Right lobe of liver (tissue), 6 donors: ENCODE measurements at regions not wholly inside any gene's neighbourhood (a gene's known extent, or its start where the extent isn't known, plus 50 kb on each side); places are given as distances from the start of the nearest gene placed in this dataset.

Source experiments
- ATAC-seq, 4 donors: fragments of 200-7000 bp; cut with Tn5 transposase; one replicate each; pipeline ENCODE4 v1.9.1; 2020; ENCODE audit warnings: mild to moderate bottlenecking in 4 of 4, moderate library complexity in 4 of 4
- DNase-seq, 3 donors: peaks; one replicate each; pipeline ENCODE4 v3.0.0-alpha.2; 2020
- H3K27ac ChIP-seq, 3 donors: fragments of 200-600 bp; one replicate each; pipeline ENCODE4 v1.8.0; 2022
- H3K27me3 ChIP-seq, 2 donors: fragments of 200-600 bp; one replicate each; pipeline ENCODE4 v1.8.0; 2022
- H3K36me3 ChIP-seq, 4 donors: fragments of 200-600 bp; sonication (generic) in 1 of 4; one replicate each; pipeline versions ENCODE4 v1.5.1 to v1.8.0; 2017 to 2022; ENCODE audit warnings: control low read depth in 1 of 4
- H3K4me1 ChIP-seq, 4 donors: fragments of 200-600 bp; sonication (generic) in 1 of 4; one replicate each; pipeline versions ENCODE4 v1.5.1 to v1.8.0; 2017 to 2022; ENCODE audit warnings: control low read depth in 1 of 4
- H3K4me3 ChIP-seq, 3 donors: fragments of 200-600 bp; one replicate each; pipeline ENCODE4 v1.8.0; 2022
- H3K9me3 ChIP-seq, 4 donors: fragments of 200-600 bp; sonication (generic) in 1 of 4; one replicate each; pipeline versions ENCODE4 v1.5.1 to v1.8.0; 2017 to 2022; ENCODE audit warnings: control low read depth in 1 of 4
- CTCF ChIP-seq, 4 donors: fragments of 200-600 bp in 3 of 4; fragments of 450-650 bp in 1 of 4; IDR thresholded peaks; one replicate each; pipeline versions ENCODE4 v1.5.1 to v1.8.0; 2016 to 2022; ENCODE audit warnings: antibody characterized with exemption in 4 of 4, mild to moderate bottlenecking in 2 of 4
- POLR2A ChIP-seq: fragments of 450-650 bp; IDR thresholded peaks from one replicate; pipeline ENCODE4 v1.6.1; 2017; ENCODE audit warnings: antibody characterized with exemption, mild to moderate bottlenecking
- WGBS: methylation state at CpG from one replicate; pipeline ENCODE4 v1.1.6; 2018; ENCODE audit warnings: low coverage, low lambda C conversion rate; ENCODE audit not compliant: insufficient coverage; ENCODE audit errors: missing lambda C conversion rate; 5-methylcytosine and 5-hydroxymethylcytosine counted together
- intact Hi-C, 2 donors: fragments of 100-400 bp; cut with DNase I; formaldehyde crosslinking; loops; one replicate each; pipeline versions ENCODE4 v1.11.2 to v1.14.1; 2022
- donor health status: DM: no; HTN: yes; CAD: no.
- donor health status: DM: no; HTN: no; CAD: no.
- donor health status: DM: no; HTN: no; CAD: no.
- donor health status: DM: no; HTN: yes; CAD: no.
- donor health status: DM: no; HTN: yes; CAD: no.

GRCh38 chr2:48890454-48891131 is 135.1 kb upstream of the LHCGR start:
- H3K36me3 ChIP-seq: no peaks in the 10 kb centered on the region
- H3K4me1 ChIP-seq: no peaks in the 10 kb centered on the region
- ATAC-seq (no peak), DNase-seq (no peak)
- no peaks in the 10 kb centered on the region for H3K9me3 ChIP-seq
- WGBS: 76% methylated on average over 3 of the region's 3 CpGs
- H3K27ac ChIP-seq: no peak overlapping the region
- no peaks in the 10 kb centered on the region for H3K27me3 ChIP-seq
- H3K4me3 ChIP-seq: no peak overlapping the region
- TF ChIP-seq POLR2A (no peak), CTCF (IDR thresholded peaks at IDR 0.05) (no peak)
- intact Hi-C loops: no loop called here

DNA sequence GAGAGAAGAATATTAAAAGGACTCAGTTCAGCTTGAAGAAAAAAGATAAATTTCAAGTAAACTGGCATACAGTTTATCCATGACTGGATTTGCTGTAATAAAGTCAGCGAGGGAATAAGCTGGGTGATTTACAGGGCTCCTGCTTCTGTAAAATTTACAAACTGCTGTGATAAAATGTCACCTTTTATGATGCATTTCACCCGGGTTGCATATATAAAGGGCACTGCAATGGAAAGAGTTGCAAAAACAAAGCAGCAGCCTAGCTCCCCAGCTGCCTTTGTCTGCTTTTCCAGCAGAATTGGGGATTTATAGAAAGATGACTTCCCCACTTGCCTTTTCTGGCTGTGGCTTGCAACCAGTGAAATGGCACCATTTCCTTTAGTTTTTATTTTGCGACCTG is 132.5 kb upstream of the LHCGR start:
- Histone ChIP-seq H3K9me3 (no peaks in the 10 kb centered on the region), H3K27me3 (no peaks in the 10 kb centered on the region), H3K4me1 (no peaks in the 10 kb centered on the region), H3K4me3 (no peak overlapping the region), H3K36me3 (no peaks in the 10 kb centered on the region), H3K27ac (no peak overlapping the region)
- DNase-seq (no peak), ATAC-seq (no peak)
- intact Hi-C loops: no loop called here
- 20% methylated on average over 3 of the region's 3 CpGs for WGBS
- no peak for TF ChIP-seq POLR2A
- no peak for TF ChIP-seq CTCF (IDR thresholded peaks at IDR 0.05)

GRCh38 chr2:48886919-48887318 is 131.4 kb upstream of the LHCGR start:
- no peak for ATAC-seq
- no peak overlapping the region for H3K4me3 ChIP-seq
- intact Hi-C loops: no loop called here
- H3K9me3 ChIP-seq: no peaks in the 10 kb centered on the region
- no peak for TF ChIP-seq CTCF (IDR thresholded peaks at IDR 0.05)
- H3K27me3 ChIP-seq: no peaks in the 10 kb centered on the region
- no peaks in the 10 kb centered on the region for H3K36me3 ChIP-seq
- H3K4me1 ChIP-seq: no peaks in the 10 kb centered on the region
- WGBS: 57% methylated on average over 3 of the region's 3 CpGs
- no peak for DNase-seq
- no peak overlapping the region for H3K27ac ChIP-seq

DNA sequence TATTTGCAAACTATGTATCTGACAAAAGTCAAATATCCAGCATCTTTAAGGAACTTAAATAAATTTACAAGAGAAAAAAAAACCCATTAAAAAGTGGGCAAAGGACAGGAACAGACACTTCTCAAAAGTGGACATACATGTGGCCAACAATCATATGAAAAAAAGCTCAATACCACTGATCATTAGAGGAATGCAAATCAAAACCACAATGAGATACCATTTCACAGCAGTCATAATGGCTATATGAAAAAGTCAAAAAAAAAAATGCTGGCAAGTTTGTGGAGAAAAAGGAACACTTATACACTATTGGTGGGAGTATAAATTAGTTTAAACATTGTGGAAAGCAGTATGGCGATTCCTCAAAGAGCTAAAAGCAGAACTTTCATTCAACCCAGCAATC is 130.3 kb upstream of the LHCGR start:
- Histone ChIP-seq H3K36me3 (no peaks in the 10 kb centered on the region), H3K9me3 (no peaks in the 10 kb centered on the region), H3K27ac (no peak overlapping the region), H3K4me3 (no peak overlapping the region), H3K27me3 (no peaks in the 10 kb centered on the region), H3K4me1 (no peaks in the 10 kb centered on the region)
- no peak for TF ChIP-seq CTCF (IDR thresholded peaks at IDR 0.05)
- no peak for TF ChIP-seq POLR2A
- intact Hi-C loops: no loop called here
- DNase-seq: no peak
- no peak for ATAC-seq
- WGBS: 36% methylated on average over 1 of the region's 1 CpG

- DNase-seq: no peak
- no peaks in the 10 kb centered on the region for H3K4me1 ChIP-seq
- WGBS: 53% methylated on average over 5 of the region's 6 CpGs
- ATAC-seq: no peak
- intact Hi-C loops: no loop called here
- H3K27ac ChIP-seq: no peak overlapping the region
- no peaks in the 10 kb centered on the region for H3K27me3 ChIP-seq
- TF ChIP-seq CTCF (IDR thresholded peaks at IDR 0.05) (no peak), POLR2A (no peak)
- H3K36me3 ChIP-seq: no peaks in the 10 kb centered on the region
- no peak overlapping the region for H3K4me3 ChIP-seq
- no peaks in the 10 kb centered on the region for H3K9me3 ChIP-seq
These were observed 128.1 kb upstream of the LHCGR start for GRCh38 chr2:48883661-48884060.
